ENCODE measurements at regions not wholly inside any gene's neighbourhood (a gene's known extent, or its start where the extent isn't known, plus 50 kb on each side); places are given as distances from the start of the nearest gene placed in this dataset.

DNA sequence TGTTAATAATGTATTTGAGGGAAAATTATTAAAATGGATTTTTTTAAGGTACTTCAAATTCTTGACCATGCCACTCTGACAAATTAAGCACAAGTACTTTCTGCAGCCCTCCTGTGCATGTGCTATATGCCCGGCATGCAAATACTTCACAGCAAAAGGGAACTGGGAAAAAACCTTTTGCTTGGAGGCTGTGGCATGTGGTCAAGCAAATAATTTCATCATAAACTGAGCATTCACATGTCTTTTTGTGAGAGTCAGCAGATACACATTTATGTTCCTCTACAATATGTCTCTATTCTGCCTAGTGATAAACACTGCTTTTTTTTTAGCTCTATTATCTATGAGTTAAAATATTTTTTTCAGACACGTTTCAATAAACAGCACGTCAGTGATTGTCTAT is 53.7 kb upstream of the SEMA3A start (continued):
- TF ChIP-seq RUNX3 (IDR thresholded peaks at IDR 0.05; ENCODE audit: low read length) (peak; percentile 70; the same call in 1 of the 2 replicates), NRF1 (conservative IDR thresholded peaks at IDR 0.05; ENCODE audit: low read depth, low read length) (no peak), EP300 (IDR thresholded peaks at IDR 0.05; ENCODE audit: borderline replicate concordance in 1 of 2, control insufficient read depth in 1 of 2, low read depth in 2 of 2, low read length in 2 of 2) (peak in 1 of 2 experiments; percentile 48; a peak in 1 of 4 replicates), PML (IDR thresholded peaks at IDR 0.05; ENCODE audit: low read length) (no peak), IKZF2 (IDR thresholded peaks at IDR 0.05) (peak in 1 of 2 experiments; percentile 21; a peak in 1 of 4 replicates), DPF2 (IDR thresholded peaks at IDR 0.05) (0 out of 2 replicates have a peak, but pooled peaks have one; percentile 41), SREBF2 (IDR thresholded peaks at IDR 0.05; ENCODE audit: low read length) (no peak), SMARCA5 (IDR thresholded peaks at IDR 0.05) (no peak)
- TF ChIP-seq, protein P1, sequence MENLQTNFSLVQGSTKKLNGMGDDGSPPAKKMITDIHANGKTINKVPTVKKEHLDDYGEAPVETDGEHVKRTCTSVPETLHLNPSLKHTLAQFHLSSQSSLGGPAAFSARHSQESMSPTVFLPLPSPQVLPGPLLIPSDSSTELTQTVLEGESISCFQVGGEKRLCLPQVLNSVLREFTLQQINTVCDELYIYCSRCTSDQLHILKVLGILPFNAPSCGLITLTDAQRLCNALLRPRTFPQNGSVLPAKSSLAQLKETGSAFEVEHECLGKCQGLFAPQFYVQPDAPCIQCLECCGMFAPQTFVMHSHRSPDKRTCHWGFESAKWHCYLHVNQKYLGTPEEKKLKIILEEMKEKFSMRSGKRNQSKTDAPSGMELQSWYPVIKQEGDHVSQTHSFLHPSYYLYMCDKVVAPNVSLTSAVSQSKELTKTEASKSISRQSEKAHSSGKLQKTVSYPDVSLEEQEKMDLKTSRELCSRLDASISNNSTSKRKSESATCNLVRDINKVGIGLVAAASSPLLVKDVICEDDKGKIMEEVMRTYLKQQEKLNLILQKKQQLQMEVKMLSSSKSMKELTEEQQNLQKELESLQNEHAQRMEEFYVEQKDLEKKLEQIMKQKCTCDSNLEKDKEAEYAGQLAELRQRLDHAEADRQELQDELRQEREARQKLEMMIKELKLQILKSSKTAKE (IDR thresholded peaks at IDR 0.05; ENCODE audit: low read depth, poor library complexity, severe bottlenecking) = no peak
- TF ChIP-seq, protein P2, sequence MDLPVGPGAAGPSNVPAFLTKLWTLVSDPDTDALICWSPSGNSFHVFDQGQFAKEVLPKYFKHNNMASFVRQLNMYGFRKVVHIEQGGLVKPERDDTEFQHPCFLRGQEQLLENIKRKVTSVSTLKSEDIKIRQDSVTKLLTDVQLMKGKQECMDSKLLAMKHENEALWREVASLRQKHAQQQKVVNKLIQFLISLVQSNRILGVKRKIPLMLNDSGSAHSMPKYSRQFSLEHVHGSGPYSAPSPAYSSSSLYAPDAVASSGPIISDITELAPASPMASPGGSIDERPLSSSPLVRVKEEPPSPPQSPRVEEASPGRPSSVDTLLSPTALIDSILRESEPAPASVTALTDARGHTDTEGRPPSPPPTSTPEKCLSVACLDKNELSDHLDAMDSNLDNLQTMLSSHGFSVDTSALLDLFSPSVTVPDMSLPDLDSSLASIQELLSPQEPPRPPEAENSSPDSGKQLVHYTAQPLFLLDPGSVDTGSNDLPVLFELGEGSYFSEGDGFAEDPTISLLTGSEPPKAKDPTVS (IDR thresholded peaks at IDR 0.05; ENCODE audit: low read depth, low read length) = no peak
- TF ChIP-seq, protein P3, sequence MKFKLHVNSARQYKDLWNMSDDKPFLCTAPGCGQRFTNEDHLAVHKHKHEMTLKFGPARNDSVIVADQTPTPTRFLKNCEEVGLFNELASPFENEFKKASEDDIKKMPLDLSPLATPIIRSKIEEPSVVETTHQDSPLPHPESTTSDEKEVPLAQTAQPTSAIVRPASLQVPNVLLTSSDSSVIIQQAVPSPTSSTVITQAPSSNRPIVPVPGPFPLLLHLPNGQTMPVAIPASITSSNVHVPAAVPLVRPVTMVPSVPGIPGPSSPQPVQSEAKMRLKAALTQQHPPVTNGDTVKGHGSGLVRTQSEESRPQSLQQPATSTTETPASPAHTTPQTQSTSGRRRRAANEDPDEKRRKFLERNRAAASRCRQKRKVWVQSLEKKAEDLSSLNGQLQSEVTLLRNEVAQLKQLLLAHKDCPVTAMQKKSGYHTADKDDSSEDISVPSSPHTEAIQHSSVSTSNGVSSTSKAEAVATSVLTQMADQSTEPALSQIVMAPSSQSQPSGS (IDR thresholded peaks at IDR 0.05; ENCODE audit: low read length) = no peak

All from GM12878 (cell line).